Stomach (tissue), 8 donors: ENCODE measurements at regions not wholly inside any gene's neighbourhood (a gene's known extent, or its start where the extent isn't known, plus 50 kb on each side); places are given as distances from the start of the nearest gene placed in this dataset.

Source experiments
- DNase-seq, 2 donors: peaks; one replicate each; pipeline versions ENCODE4 v3.0.0 to v3.0.0-alpha.2; 2013 to 2019
- H3K27ac ChIP-seq, 5 donors: fragments of 200-600 bp in 4 of 5; sonication (generic) in 4 of 5; one replicate each; pipeline ENCODE4 v1.5.1; 2013 to 2019; ENCODE audit warnings: mild to moderate bottlenecking in 1 of 5, moderate library complexity in 1 of 5
- H3K27me3 ChIP-seq, 3 donors: fragments of 200-600 bp; sonication (generic); one replicate each; pipeline ENCODE4 v1.5.1; 2017 to 2019; ENCODE audit warnings: mixed run types in 1 of 3
- H3K36me3 ChIP-seq, 4 donors: fragments of 200-600 bp; sonication (generic); 1 replicate in 3 of 4; 2 replicates in 1 of 4; pipeline ENCODE4 v1.5.1; 2016 to 2019
- H3K4me1 ChIP-seq, 4 donors: fragments of 200-600 bp; sonication (generic); one replicate each; pipeline ENCODE4 v1.5.1; 2016 to 2019
- H3K4me3 ChIP-seq, 4 donors: fragments of 200-600 bp; sonication (generic) in 3 of 4; one replicate each; pipeline ENCODE4 v1.5.1; 2016 to 2019; ENCODE audit warnings: mild to moderate bottlenecking in 1 of 4
- H3K9me3 ChIP-seq, 4 donors: fragments of 200-600 bp; sonication (generic); one replicate each; pipeline ENCODE4 v1.5.1; 2016 to 2019
- EP300 ChIP-seq: sonication (generic); formaldehyde crosslinking; IDR thresholded peaks from one replicate; pipeline ENCODE4 v1.6.1; 2017; ENCODE audit warnings: antibody characterized with exemption
- POLR2A ChIP-seq, 4 donors: fragments of 450-650 bp; IDR thresholded peaks; one replicate each; pipeline ENCODE4 v1.6.1; 2016; ENCODE audit warnings: antibody characterized with exemption in 4 of 4, control low read depth in 2 of 4, mild to moderate bottlenecking in 1 of 4, moderate library complexity in 1 of 4
- POLR2AphosphoS5 ChIP-seq, 3 donors: sonication (generic); formaldehyde crosslinking; IDR thresholded peaks; one replicate each; pipeline ENCODE4 v1.6.1; 2016; ENCODE audit warnings: antibody characterized with exemption in 3 of 3
- WGBS, 5 donors: extraction: QIAGEN DNeasy Blood & Tissue Kit in 3 of 5; methylation state at CpG; one replicate each; pipeline versions ENCODE4 v1.1.5 to v1.1.7; 2013 to 2018; 5-methylcytosine and 5-hydroxymethylcytosine counted together
- intact Hi-C: fragments of 100-400 bp; cut with DNase I; formaldehyde crosslinking; loops from one replicate; pipeline ENCODE4 v1.15.1; 2023; ENCODE audit warnings: low total_unique reads
- TF ChIP-seq, protein P1 (sequence below), 7 experiments: fragments of 450-650 bp in 4 of 7; fragments of 200-600 bp in 3 of 7; sonication (generic) in 3 of 7; IDR thresholded peaks; one replicate each; pipeline ENCODE4 v1.5.1; 2016 to 2019; ENCODE audit warnings: antibody characterized with exemption in 7 of 7, control low read depth in 2 of 7, mild to moderate bottlenecking in 1 of 7
- donor health status: healthy with polysubstance abuse.
- donor health status: Bipolar disorder and iron deficiency.
- donor health status: healthy.

DNA sequence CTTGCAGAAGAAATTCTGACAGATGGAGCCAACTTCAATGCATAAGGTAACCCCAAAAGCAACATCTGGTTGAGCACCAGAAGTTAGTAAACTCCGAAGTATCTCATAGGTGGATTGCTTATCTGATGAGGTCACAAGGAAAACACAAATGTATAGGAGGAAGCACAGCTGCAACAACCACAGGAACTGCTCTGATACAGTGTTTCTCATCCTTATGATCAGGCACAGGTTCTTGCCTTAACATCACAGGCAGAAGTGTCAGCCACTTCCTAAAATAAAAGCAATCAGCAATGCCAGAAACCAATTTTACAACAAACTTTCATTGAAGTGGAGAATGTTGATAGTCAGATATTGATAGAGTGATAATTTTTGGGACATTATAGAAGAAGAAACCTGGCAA, 530.3 kb upstream of the FAT3 start:
- DNase-seq, result no peak
- intact Hi-C loops, result no loop called here
- TF ChIP-seq EP300, result no peak
- TF ChIP-seq POLR2A (IDR thresholded peaks at IDR 0.05), result no peak
- TF ChIP-seq, protein P1, sequence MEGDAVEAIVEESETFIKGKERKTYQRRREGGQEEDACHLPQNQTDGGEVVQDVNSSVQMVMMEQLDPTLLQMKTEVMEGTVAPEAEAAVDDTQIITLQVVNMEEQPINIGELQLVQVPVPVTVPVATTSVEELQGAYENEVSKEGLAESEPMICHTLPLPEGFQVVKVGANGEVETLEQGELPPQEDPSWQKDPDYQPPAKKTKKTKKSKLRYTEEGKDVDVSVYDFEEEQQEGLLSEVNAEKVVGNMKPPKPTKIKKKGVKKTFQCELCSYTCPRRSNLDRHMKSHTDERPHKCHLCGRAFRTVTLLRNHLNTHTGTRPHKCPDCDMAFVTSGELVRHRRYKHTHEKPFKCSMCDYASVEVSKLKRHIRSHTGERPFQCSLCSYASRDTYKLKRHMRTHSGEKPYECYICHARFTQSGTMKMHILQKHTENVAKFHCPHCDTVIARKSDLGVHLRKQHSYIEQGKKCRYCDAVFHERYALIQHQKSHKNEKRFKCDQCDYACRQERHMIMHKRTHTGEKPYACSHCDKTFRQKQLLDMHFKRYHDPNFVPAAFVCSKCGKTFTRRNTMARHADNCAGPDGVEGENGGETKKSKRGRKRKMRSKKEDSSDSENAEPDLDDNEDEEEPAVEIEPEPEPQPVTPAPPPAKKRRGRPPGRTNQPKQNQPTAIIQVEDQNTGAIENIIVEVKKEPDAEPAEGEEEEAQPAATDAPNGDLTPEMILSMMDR (IDR thresholded peaks at IDR 0.05), result no peak
- no peak for TF ChIP-seq POLR2AphosphoS5 (IDR thresholded peaks at IDR 0.05)
- Histone ChIP-seq H3K4me1 (no peaks in the 10 kb centered on the region), H3K27ac (no peak overlapping the region), H3K27me3 (no peaks in the 10 kb centered on the region), H3K4me3 (no peak overlapping the region), H3K9me3 (no peaks in the 10 kb centered on the region), H3K36me3 (no peaks in the 10 kb centered on the region)
- 67 to 88% (median 81%) methylated on average over 1 of the region's 1 CpG for WGBS, 5 donors

DNA sequence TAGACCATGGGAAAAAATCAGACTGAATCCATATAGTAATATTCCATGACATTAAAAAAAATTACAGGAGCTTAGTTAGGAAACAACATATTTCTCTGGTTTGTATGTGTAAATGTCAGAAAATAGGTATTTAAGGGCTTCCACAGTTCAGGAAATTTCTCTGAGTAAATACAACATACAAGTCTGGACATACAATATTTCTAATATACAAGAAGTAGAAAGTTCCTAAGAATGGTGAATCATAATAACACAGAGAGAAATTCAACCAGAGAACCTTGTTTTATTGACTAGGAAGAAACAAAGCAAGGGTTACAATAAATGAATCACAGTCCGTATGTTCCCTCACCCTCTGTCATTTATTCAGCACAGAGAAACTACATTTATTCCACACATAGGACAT, 532.7 kb upstream of the FAT3 start:
- H3K27me3 ChIP-seq, result no peaks in the 10 kb centered on the region
- H3K27ac ChIP-seq, result no peak overlapping the region
- TF ChIP-seq POLR2AphosphoS5 (IDR thresholded peaks at IDR 0.05) (no peak), POLR2A (IDR thresholded peaks at IDR 0.05) (no peak)
- H3K36me3 ChIP-seq, result no peaks in the 10 kb centered on the region
- WGBS, 5 donors, result 74 to 92% (median 88%) methylated on average over 1 of the region's 1 CpG
- no peaks in the 10 kb centered on the region for H3K4me1 ChIP-seq
- intact Hi-C loops, result no loop called here
- H3K4me3 ChIP-seq, result no peak overlapping the region
- H3K9me3 ChIP-seq, result no peaks in the 10 kb centered on the region
- no peak for DNase-seq

DNA sequence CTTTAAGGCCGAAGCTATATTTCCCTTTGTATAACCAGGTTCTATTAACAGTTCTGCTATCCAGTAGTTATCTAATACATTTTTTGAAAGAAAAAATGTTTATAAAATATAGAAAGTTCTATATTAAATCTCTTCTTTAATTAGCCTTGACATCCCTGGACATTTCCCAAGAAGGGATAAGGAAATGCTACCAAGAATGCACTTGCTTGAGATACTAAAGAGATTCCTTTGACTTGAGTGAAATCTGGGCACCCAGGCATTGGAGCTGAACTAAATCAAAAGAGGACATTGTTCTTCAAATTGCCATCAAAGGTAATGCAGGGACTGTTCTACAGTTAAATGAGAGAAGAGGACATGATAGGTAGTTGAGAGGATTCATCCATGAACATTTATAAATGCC, 535.9 kb upstream of the FAT3 start:
- Histone ChIP-seq H3K27me3 (no peaks in the 10 kb centered on the region), H3K4me1 (no peaks in the 10 kb centered on the region), H3K27ac (no peak overlapping the region), H3K36me3 (no peaks in the 10 kb centered on the region), H3K9me3 (no peaks in the 10 kb centered on the region), H3K4me3 (no peak overlapping the region)
- DNase-seq, result no peak
- TF ChIP-seq, protein P1 (IDR thresholded peaks at IDR 0.05), result no peak
- TF ChIP-seq POLR2A (IDR thresholded peaks at IDR 0.05), result no peak
- no peak for TF ChIP-seq EP300
- no peak for TF ChIP-seq POLR2AphosphoS5 (IDR thresholded peaks at IDR 0.05)
- intact Hi-C loops, result no loop called here
- 86 to 97% (median 91%) methylated on average over 1 of the region's 1 CpG for WGBS, 5 donors

DNA sequence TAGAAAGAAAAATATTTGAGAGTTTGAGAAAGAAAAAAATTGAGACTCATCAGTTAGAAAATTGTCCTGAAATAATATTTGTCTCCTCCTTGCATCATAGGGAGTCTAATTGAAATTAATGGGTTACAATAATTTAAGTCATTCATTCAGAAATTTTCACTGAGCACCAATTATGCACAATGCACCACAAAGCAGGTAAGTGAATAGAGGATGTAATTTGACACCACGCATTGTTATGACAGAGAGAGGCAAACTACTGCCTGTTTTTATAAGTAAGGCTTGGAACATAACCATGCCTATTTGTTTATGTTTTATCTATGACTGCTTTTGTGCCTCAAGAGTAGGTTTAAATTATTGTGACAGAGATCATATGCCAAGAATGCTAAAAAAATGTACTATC, 537.9 kb upstream of the FAT3 start:
- Histone ChIP-seq H3K27ac (no peak overlapping the region), H3K27me3 (no peaks in the 10 kb centered on the region), H3K4me3 (no peak overlapping the region), H3K9me3 (no peaks in the 10 kb centered on the region), H3K36me3 (no peaks in the 10 kb centered on the region), H3K4me1 (no peaks in the 10 kb centered on the region)
- no peak for DNase-seq
- TF ChIP-seq EP300 (no peak), POLR2AphosphoS5 (IDR thresholded peaks at IDR 0.05) (no peak), POLR2A (IDR thresholded peaks at IDR 0.05) (no peak)
- TF ChIP-seq, protein P1 (IDR thresholded peaks at IDR 0.05), result no peak
- 61 to 81% (median 74%) methylated on average over 1 of the region's 1 CpG for whole genome bisulfite sequencing, 5 donors
- intact Hi-C loops, result no loop called here

DNA sequence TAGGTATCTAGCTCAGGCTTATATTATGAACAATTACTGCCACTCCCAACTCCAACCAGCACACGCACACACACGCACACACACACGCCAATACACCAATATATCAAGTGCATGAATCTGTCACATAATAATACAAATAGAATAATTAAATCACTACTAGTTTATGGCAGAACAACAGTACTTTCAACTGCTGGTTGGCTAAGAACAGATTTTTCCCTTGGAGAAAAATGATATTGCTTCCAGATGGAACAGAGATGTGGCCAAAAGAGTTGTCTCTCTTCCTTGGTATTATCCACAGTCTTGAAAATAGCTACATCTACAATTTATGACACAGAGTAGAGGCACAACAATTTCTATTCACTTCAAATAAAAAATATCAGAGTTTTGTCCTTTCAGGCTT, 538.3 kb upstream of the FAT3 start:
- Histone ChIP-seq H3K4me1 (no peaks in the 10 kb centered on the region), H3K4me3 (no peak overlapping the region), H3K27ac (no peak overlapping the region), H3K9me3 (no peaks in the 10 kb centered on the region), H3K27me3 (no peaks in the 10 kb centered on the region), H3K36me3 (no peaks in the 10 kb centered on the region)
- no peak for DNase-seq
- 79 to 96% (median 84%) methylated on average over 3 of the region's 3 CpGs for WGBS, 5 donors
- TF ChIP-seq POLR2A (IDR thresholded peaks at IDR 0.05) (no peak), POLR2AphosphoS5 (IDR thresholded peaks at IDR 0.05) (no peak), EP300 (no peak)
- TF ChIP-seq, protein P1 (IDR thresholded peaks at IDR 0.05), result no peak
- intact Hi-C loops, result no loop called here
